PC-3 (cell line): ENCODE measurements at regions not wholly inside any gene's neighbourhood (a gene's known extent, or its start where the extent isn't known, plus 50 kb on each side); places are given as distances from the start of the nearest gene placed in this dataset.

ENCODE experiments used
- CTCF ChIP-seq: fragments of 300-600 bp; sonication (generic); conservative IDR thresholded peaks from 2 replicates; pipeline ENCODE4 v1.5.1; 2017; ENCODE audit warnings: antibody characterized with exemption, low read depth, mild to moderate bottlenecking, low read length
- EZH2 ChIP-seq: fragments of 300-600 bp; sonication (generic); IDR thresholded peaks from one replicate; pipeline ENCODE4 v1.6.1; 2017; ENCODE audit warnings: antibody characterized with exemption, mild to moderate bottlenecking, low read length; ENCODE audit not compliant: unreplicated experiment
- EZH2phosphoT487 ChIP-seq: fragments of 300-600 bp; sonication (generic); IDR thresholded peaks from 2 replicates; pipeline ENCODE4 v1.6.1; 2018; ENCODE audit warnings: mild to moderate bottlenecking, antibody characterized with exemption, low read length, borderline replicate concordance

- no peak for TF ChIP-seq CTCF
- TF ChIP-seq EZH2: no peak
- no peak for TF ChIP-seq EZH2phosphoT487
Observed at GRCh38 chr1:81366173-81366572, 434.6 kb upstream of the ADGRL2 start.
